ENCODE measurements at regions not wholly inside any gene's neighbourhood (a gene's known extent, or its start where the extent isn't known, plus 50 kb on each side); places are given as distances from the start of the nearest gene placed in this dataset.

DNA sequence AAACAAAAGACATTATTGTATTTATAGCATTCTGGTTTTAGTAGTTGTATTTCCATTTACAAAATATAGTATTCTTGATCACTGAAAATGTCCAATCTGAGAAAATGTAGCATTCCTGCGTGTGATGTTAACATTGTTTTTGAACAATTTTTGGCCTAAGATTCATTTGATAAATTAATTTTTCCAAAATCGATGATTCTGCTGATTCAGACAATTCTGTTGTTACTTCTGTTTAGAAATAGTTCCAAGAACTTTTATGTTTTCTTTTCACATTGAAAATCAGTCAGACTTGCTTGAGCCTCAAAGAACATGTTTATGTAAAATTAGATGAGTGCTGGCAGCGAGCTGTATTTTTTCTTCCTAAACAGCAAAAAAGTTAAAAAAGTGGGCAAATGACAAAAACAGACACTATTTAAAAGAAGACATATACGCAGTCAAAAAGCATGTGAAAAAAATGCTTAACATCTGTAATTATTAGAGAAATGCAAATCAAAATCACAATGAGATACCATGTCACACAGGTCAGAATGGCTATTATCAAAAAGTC lies 804.5 kb upstream of the MIR17HG start:
- TF ChIP-seq GABPA (IDR thresholded peaks at IDR 0.05; ENCODE audit: low read depth) (no peak), POLR2AphosphoS5 (IDR thresholded peaks at IDR 0.05; ENCODE audit: low read depth) (no peak), SPI1 (IDR thresholded peaks at IDR 0.05; ENCODE audit: borderline replicate concordance, low read depth) (no peak)
- TF ChIP-seq, protein P1, sequence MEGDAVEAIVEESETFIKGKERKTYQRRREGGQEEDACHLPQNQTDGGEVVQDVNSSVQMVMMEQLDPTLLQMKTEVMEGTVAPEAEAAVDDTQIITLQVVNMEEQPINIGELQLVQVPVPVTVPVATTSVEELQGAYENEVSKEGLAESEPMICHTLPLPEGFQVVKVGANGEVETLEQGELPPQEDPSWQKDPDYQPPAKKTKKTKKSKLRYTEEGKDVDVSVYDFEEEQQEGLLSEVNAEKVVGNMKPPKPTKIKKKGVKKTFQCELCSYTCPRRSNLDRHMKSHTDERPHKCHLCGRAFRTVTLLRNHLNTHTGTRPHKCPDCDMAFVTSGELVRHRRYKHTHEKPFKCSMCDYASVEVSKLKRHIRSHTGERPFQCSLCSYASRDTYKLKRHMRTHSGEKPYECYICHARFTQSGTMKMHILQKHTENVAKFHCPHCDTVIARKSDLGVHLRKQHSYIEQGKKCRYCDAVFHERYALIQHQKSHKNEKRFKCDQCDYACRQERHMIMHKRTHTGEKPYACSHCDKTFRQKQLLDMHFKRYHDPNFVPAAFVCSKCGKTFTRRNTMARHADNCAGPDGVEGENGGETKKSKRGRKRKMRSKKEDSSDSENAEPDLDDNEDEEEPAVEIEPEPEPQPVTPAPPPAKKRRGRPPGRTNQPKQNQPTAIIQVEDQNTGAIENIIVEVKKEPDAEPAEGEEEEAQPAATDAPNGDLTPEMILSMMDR (IDR thresholded peaks at IDR 0.05; ENCODE audit: insufficient read depth, low read length) = no peak
- TF ChIP-seq, protein P2, sequence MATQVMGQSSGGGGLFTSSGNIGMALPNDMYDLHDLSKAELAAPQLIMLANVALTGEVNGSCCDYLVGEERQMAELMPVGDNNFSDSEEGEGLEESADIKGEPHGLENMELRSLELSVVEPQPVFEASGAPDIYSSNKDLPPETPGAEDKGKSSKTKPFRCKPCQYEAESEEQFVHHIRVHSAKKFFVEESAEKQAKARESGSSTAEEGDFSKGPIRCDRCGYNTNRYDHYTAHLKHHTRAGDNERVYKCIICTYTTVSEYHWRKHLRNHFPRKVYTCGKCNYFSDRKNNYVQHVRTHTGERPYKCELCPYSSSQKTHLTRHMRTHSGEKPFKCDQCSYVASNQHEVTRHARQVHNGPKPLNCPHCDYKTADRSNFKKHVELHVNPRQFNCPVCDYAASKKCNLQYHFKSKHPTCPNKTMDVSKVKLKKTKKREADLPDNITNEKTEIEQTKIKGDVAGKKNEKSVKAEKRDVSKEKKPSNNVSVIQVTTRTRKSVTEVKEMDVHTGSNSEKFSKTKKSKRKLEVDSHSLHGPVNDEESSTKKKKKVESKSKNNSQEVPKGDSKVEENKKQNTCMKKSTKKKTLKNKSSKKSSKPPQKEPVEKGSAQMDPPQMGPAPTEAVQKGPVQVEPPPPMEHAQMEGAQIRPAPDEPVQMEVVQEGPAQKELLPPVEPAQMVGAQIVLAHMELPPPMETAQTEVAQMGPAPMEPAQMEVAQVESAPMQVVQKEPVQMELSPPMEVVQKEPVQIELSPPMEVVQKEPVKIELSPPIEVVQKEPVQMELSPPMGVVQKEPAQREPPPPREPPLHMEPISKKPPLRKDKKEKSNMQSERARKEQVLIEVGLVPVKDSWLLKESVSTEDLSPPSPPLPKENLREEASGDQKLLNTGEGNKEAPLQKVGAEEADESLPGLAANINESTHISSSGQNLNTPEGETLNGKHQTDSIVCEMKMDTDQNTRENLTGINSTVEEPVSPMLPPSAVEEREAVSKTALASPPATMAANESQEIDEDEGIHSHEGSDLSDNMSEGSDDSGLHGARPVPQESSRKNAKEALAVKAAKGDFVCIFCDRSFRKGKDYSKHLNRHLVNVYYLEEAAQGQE (IDR thresholded peaks at IDR 0.05; ENCODE audit: insufficient replicate concordance, low read depth) = no peak
- H3K4me3 ChIP-seq (replicated peaks; ENCODE audit: insufficient read depth, low read length) = no peak overlapping the region
- no peaks in the 10 kb centered on the region for H3K27me3 ChIP-seq (ENCODE audit: insufficient read depth, poor library complexity, severe bottlenecking)
- DNase-seq (ENCODE audit: low read depth in 1 of 2, low spot score in 1 of 2) = no peak
- H3K27ac ChIP-seq (replicated peaks) = no peak overlapping the region

DNA sequence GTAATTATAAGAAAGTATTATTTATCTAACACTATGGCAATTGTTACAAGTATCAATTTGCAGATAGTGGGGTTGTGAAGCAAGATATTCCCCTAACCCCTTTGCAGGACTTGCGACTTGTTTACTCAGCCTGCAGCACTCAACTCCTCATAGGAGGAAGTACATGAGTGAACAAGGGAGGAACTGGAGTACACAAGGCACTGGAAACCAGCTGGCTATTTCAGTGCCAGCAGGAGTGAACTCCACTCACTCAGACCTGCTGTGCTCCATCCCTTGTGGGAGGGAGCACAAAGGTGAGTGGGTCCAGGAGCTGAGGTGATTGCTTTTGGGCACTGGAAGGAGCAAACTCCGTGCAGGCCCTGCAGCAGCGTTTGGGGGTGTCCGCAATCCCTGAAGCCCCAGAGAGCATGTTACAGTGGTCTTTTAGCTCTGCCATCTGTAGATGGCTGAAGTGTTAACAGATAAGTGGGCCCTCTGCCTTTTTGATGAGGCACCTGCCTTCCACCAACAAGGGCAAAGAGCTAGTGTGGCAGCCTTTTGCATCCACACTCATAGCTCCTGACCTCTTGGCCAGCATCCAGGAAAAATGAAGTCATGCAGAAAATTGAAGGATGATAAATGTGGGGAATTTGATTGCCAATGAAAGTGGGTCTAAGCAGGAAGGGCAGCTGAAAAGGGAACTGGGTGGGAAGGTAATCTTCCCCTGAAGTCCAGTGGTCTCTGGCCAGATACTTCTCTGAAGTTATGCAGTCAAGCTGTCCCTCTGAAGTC lies 802.2 kb upstream of the MIR17HG start:
- Histone ChIP-seq H3K27ac (replicated peaks) (no peak overlapping the region), H3K27me3 (ENCODE audit: insufficient read depth, poor library complexity, severe bottlenecking) (no peaks in the 10 kb centered on the region), H3K4me3 (replicated peaks; ENCODE audit: insufficient read depth, low read length) (no peak overlapping the region)
- TF ChIP-seq GABPA (IDR thresholded peaks at IDR 0.05; ENCODE audit: low read depth) = no peak
- TF ChIP-seq SPI1 (IDR thresholded peaks at IDR 0.05; ENCODE audit: borderline replicate concordance, low read depth) = no peak
- TF ChIP-seq, protein P2 (IDR thresholded peaks at IDR 0.05; ENCODE audit: insufficient replicate concordance, low read depth) = no peak
- no peak for TF ChIP-seq POLR2AphosphoS5 (IDR thresholded peaks at IDR 0.05; ENCODE audit: low read depth)
- TF ChIP-seq, protein P1 (IDR thresholded peaks at IDR 0.05; ENCODE audit: insufficient read depth, low read length) = no peak
- DNase-seq (ENCODE audit: low read depth in 1 of 2, low spot score in 1 of 2) = no peak

- H3K27ac ChIP-seq (replicated peaks) = no peak overlapping the region
- no peaks in the 10 kb centered on the region for H3K27me3 ChIP-seq (ENCODE audit: insufficient read depth, poor library complexity, severe bottlenecking)
- no peak overlapping the region for H3K4me3 ChIP-seq (replicated peaks; ENCODE audit: insufficient read depth, low read length)
- TF ChIP-seq, protein P1 (IDR thresholded peaks at IDR 0.05; ENCODE audit: insufficient read depth, low read length) = no peak
- TF ChIP-seq, protein P2 (IDR thresholded peaks at IDR 0.05; ENCODE audit: insufficient replicate concordance, low read depth) = no peak
- TF ChIP-seq SPI1 (IDR thresholded peaks at IDR 0.05; ENCODE audit: borderline replicate concordance, low read depth) = no peak
- TF ChIP-seq POLR2AphosphoS5 (IDR thresholded peaks at IDR 0.05; ENCODE audit: low read depth) = no peak
- no peak for TF ChIP-seq GABPA (IDR thresholded peaks at IDR 0.05; ENCODE audit: low read depth)
- no peak for DNase-seq (ENCODE audit: low read depth in 1 of 2, low spot score in 1 of 2)
These were observed 800.2 kb upstream of the MIR17HG start for GRCh38 chr13:90547272-90547790.
